MV-4-11 (cell line): ENCODE measurements at regions not wholly inside any gene's neighbourhood (a gene's known extent, or its start where the extent isn't known, plus 50 kb on each side); places are given as distances from the start of the nearest gene placed in this dataset.

Experiments used
- DNase-seq: peaks from one replicate; lab custom pipeline; 2025; lab: John Stamatoyannopoulos, UW

DNA sequence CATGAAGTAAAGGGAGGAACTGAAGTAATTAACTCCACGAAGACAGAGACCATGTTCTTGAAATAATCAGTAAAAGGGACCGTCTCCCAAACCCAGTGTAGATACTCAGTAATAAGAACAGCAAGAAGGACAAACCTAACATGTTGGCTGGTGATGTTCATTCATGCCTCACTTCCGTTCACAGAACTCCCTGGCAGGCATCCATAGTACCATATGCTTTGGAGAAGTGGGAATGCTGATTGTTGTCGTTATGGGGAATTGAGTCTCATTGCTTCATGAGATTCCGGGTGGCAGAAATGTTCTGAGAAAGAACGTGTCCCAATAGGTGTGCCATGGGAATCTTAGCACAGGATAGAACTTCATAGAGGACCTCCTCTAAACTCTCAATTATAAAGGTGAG is 452.3 kb downstream of the ZSWIM6 start:
- DNase-seq: no peak

GRCh38 chr5:61788548-61788947 is 456.5 kb downstream of the ZSWIM6 start:
- DNase-seq: no peak

DNA sequence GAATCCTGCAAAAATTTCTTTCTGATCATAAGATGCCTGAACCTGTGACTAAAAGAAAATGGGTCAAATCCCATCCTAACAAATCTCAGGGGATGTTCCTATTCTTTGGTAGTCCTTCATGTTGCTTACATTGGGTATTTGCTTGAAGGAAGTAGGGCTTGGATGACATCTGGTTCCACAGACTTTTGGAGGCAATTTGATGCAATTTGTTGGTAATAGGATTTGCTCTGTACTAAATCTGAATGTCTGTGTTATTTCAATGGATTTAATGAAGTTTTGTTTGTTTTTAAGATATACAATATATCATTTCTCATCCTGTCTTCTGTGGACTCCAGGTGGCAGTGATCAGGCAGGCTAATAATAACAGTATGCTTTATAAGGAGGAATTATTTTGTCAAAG is 457.9 kb downstream of the ZSWIM6 start:
- DNase-seq: no peak

- DNase-seq: no peak
These were observed 458.6 kb downstream of the ZSWIM6 start for GRCh38 chr5:61790678-61791077.

DNA sequence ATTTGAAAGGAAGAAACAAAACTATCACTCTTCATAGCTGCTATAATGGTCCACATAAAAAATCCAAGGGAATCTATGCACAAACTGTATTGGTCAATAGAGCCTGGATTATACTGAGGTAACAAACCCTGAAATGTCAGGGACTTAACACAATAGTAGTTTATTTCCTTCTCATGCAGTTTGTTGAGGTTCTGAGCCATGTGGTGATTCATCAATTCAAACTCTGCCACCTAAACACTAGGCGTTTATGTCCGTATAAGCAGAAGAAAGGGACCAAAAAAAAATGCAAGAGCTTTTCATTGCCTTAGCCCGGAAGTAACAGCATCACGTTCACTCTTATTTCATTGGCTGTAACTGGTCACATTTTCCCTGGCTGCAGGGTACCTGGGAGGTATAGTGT is 464.7 kb downstream of the ZSWIM6 start:
- no peak for DNase-seq

DNA sequence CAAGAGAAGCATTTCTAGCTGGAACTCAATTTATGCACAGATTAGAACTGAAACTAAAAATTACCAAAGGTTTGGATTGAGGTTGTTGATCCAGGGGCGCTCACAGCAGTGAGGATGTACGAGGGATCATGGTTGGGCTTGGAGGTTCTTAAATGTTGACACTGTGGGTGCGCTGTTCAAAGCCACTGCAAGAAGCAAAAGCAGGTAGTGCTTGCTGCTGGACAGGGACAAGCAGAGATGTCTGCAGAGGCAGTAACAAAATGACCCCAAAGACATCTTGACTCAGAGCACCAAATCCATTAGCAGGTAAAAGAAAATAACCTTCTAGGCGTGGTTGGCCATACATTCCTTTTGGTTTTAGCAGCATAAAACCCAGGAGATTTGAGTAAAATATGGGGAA is 468.4 kb downstream of the ZSWIM6 start:
- DNase-seq: no peak

GRCh38 chr5:61801174-61801573 is 469.1 kb downstream of the ZSWIM6 start:
- no peak for DNase-seq

GRCh38 chr5:61802456-61802855 is 470.4 kb downstream of the ZSWIM6 start:
- DNase-seq: no peak

GRCh38 chr5:61805101-61805500 is 473.0 kb downstream of the ZSWIM6 start:
- no peak for DNase-seq

DNA sequence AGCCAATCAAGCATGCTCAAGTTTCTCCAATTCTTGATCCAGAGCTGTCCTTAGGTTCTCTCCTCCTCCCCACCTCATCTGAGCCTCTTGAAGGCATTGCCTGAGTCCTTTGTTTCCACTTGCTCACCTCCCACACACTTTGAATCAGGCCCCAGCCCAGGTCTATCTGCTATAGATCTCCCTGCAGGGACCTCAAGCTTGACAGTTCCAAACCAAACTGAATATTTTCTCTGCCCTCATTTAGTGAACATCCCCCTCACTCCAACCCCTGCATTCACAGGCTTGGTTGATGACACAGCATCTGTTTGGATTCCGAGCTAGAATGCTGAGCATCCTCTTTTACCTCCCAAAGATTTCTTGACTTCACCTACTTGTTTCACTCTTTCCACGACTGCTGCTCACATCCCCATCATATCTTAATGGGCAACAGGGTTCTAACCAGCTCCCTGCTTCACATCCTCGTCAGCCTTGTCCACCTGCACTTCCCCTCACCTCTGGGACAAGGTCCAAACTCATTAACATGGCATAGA is 474.5 kb downstream of the ZSWIM6 start:
- DNase-seq: no peak

DNA sequence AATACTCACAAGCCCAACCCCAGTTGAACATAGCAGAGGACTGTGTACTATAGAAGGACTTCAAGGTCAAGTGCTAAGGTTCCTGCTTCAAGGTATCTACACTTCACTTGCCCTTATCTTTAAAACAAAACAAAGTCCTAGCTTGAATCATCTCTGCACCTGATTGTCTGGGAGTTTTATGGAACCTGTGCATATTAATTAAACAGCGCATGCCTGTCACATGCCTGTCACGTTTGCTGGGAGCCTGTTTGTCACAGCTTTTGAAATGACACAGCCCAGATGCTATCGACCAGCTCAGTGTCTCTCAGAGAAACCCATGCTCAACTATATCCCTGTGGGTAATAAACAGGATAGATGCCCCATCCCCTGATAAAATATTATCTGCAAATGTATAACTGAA is 476.0 kb downstream of the ZSWIM6 start:
- DNase-seq: no peak

GRCh38 chr5:61808909-61809308 is 476.9 kb downstream of the ZSWIM6 start:
- no peak for DNase-seq

GRCh38 chr5:61809651-61810050 is 477.6 kb downstream of the ZSWIM6 start:
- DNase-seq: no peak

DNA sequence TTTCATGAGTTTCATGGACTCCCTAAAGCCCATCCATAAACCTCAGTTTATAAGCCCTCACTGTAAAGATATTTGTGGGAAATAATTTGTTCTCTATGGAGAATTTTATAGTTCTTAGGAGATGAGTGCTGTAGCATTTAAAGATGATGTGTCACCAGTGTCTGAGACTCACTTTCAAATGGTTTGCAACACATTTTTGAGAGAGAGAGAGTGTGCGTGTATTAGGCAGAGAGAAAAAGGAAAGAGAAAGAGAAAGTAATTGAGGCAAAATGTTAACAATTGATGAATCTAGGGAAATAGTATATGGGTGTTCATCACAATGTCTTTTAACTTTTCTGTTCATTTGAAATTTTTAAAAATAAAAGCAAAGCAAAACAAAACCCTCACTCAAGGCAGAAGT is 479.0 kb downstream of the ZSWIM6 start:
- DNase-seq: no peak

DNA sequence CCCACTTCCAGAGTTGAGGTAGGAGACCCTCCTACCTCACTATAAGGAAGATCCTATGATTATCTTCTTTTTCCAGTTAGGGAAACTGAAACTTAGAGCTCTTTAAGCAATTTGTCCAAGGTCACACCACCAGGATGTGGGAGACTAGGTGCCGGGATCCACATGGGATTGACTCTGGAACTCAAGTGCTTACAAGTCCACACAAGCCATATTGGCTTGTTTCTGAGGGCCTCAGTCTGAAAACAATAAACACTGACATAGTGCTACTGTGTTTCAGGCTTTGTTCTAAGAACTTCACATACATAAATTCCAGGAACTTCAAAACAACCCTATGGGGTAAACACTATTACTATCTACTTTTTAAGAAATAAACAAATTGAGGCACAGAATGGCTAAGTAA is 481.3 kb downstream of the ZSWIM6 start:
- no peak for DNase-seq

GRCh38 chr5:61815339-61815738 is 483.3 kb downstream of the ZSWIM6 start:
- no peak for DNase-seq

DNA sequence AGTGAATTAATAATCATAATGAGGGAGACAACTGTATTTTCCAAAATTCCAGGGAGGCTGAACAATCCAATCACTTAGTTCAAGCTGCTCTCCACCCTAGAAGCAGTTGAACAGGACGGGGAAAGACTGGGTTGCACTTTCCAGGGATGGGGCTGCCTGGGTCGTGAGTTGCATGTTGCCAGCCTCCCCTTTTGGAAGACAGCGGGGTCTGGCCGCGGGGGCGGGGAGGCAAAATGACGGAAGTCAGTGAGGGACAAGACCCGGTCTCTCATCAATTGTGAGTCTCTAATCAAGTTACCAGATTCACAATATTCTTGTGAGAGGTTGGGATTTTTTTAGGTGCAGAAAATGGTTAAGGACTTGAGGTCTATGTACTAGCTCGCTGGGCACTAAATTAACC is 484.1 kb downstream of the ZSWIM6 start:
- DNase-seq: no peak

- DNase-seq: no peak
These were observed 484.8 kb downstream of the ZSWIM6 start for GRCh38 chr5:61816585-61817450.

DNA sequence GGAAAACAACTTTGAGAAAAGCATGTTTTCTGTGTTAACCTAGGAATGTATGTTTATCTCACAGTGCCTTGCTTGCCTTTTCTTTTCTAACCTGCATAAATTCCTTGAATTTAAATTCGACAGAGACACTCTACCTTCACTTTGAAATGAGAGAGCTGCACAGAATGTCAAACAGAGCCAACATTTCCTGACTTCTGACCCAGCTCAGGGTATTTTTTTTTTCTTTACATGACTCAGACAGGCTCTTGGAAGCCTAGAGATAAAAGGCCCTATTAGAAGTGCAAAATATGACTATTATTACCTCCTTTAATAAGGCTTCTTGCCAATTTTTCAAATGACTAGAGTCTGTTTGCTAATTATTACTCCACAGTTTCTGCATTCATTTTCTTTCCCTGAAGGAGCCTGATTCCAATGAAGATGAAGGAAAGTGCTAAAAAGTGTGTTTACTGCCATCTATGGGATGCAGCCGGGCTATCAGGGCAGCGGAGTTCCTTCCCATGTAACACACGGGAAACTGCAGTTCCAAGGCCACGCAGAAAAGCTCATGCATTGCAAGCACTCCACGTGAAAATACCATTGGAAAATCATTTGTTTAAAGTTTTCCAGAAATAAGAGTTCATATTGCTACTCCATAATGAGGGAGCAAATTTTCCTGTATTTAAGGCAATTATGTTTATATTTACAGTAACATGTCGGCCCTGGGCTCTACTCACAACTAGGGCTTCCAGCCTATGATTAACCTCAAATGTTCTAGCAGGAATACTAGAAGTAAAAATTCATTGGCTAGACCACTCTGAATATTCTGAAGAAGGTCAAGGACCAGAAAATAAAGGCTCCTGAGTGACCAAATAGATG is 485.6 kb downstream of the ZSWIM6 start:
- DNase-seq: no peak

DNA sequence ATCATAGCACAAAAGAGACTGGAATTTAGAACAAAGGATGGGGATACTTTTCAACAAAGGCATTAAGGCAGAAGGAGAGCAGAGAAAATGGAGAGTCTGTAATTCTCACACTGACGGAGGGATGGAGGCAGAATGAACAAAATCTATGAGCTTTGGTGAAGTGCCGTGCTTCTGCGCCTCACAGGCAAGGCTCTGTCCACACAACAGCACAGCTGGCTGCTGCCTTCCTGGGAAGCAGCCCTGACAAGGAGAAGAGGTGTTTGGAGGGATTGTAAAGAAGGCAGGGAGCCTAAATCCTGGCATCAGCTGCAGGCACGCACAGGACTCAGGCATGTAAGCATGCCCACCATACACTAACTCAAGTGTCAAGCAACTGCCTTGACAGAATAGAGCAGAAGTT is 485.2 kb upstream of the KIF2A start:
- DNase-seq: no peak

GRCh38 chr5:61821561-61821960 is 484.4 kb upstream of the KIF2A start:
- no peak for DNase-seq

DNA sequence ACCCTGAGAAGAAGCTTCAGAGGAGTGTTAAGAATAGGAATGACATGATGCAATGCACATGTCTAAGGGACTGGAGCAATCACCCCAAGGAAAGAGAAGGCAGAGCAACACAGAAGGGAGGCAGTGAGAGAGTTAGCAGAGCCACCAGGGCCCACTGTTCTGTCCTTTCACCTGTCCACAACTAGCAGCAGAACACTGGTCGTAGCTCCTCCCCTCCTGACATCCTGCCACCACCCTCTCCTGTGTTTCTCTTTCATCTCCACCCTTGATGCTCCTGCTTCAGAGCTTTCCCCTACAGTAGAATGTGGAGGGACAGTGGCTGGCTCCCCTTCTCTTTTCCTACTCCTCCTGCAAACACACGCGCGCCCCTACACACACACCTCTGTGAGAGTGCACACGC is 483.4 kb upstream of the KIF2A start:
- DNase-seq: no peak

GRCh38 chr5:61823065-61823464 is 482.9 kb upstream of the KIF2A start:
- no peak for DNase-seq
